AG09309 (cell line): ENCODE measurements at regions not wholly inside any gene's neighbourhood (a gene's known extent, or its start where the extent isn't known, plus 50 kb on each side); places are given as distances from the start of the nearest gene placed in this dataset.

Experiments used
- DNase-seq: peaks from one replicate; pipeline ENCODE4 v3.0.0-alpha.2; 2010; ENCODE audit warnings: low read depth
- H3K4me3 ChIP-seq: 2 replicates; pipeline ENCODE4 v1.5.1; 2011; ENCODE audit warnings: mild to moderate bottlenecking, low read depth, low read length, moderate library complexity; ENCODE audit not compliant: control insufficient read depth
- CTCF ChIP-seq: IDR thresholded peaks from 2 replicates; pipeline ENCODE4 v1.5.1; 2011; ENCODE audit warnings: mild to moderate bottlenecking, low read depth, low read length, inconsistent platforms; ENCODE audit not compliant: insufficient read depth, control insufficient read depth; ENCODE audit errors: missing control alignments

- DNase-seq: no peak
- no peak for TF ChIP-seq CTCF
- no peak overlapping the region for H3K4me3 ChIP-seq
Measured at GRCh38 chr12:90398285-90398836, 556.6 kb downstream of the CCER1 start.

- no peak overlapping the region for H3K4me3 ChIP-seq
- no peak for TF ChIP-seq CTCF
- DNase-seq: no peak
Measured at GRCh38 chr12:90396556-90396955, 558.4 kb downstream of the CCER1 start.

- no peak for TF ChIP-seq CTCF
- H3K4me3 ChIP-seq: no peak overlapping the region
- no peak for DNase-seq
Measured at GRCh38 chr12:90393652-90394051, 561.3 kb downstream of the CCER1 start.

GRCh38 chr12:90393089-90393488, 561.9 kb downstream of the CCER1 start:
- no peak for TF ChIP-seq CTCF
- H3K4me3 ChIP-seq: no peak overlapping the region
- no peak for DNase-seq

GRCh38 chr12:90390947-90391346, 564.0 kb downstream of the CCER1 start:
- no peak overlapping the region for H3K4me3 ChIP-seq
- DNase-seq: no peak
- no peak for TF ChIP-seq CTCF

GRCh38 chr12:90368081-90368480, 586.9 kb downstream of the CCER1 start:
- no peak for TF ChIP-seq CTCF
- no peak overlapping the region for H3K4me3 ChIP-seq
- DNase-seq: no peak

- DNase-seq: peak; percentile 69
- TF ChIP-seq CTCF: no peak
- no peak overlapping the region for H3K4me3 ChIP-seq
Measured at GRCh38 chr12:90366286-90366685, 588.7 kb downstream of the CCER1 start.
